ENCODE measurements at regions not wholly inside any gene's neighbourhood (a gene's known extent, or its start where the extent isn't known, plus 50 kb on each side); places are given as distances from the start of the nearest gene placed in this dataset.

DNA sequence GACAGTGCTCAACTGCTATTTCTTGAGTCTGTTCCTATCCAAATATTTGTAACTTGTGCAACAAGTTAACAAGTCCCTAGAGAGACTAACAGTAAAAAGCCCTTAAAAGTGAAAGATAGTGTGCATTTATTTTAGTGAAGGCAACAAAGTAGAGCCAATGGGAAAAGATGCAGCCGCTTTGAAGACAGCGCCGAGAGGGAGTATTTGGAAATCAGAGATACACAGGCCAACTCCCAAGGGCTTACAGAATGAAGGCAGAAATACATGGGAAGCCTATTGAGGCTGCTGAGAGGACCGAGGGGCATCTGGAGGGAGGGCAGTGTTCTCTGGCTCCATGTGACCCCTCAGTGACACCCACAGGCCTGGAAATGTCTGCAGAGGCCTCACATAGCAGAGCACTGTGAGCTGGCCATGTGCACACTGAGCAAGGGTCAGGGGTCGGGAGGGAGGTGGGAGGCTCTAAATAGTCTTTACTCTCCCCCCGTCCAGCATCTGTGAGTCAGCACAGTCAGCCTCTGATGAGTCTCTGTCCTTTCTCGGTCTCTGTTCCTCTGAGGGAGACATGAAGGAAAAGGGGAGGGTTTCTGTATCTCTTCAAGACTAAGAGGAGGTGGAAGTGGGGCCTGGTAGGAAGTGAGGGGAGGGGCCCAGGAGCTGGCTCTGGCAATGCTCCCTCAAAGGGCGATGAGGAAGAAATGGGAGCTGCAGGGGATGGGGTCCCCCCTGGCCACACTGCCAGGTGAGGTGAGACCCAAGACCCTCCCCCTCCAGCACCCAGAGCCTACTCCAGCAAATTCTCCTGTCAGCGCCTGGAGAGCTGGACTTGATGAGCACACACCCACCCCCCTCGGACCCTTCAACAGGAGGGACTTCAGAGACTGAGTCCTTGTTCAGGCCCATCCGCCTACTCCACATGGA lies 133.6 kb downstream of the SP3 start:
- Histone ChIP-seq H3K79me2 (ENCODE audit: control insufficient read depth, insufficient read depth, low read length, unreplicated experiment) (no peaks in the 10 kb centered on the region), H3K4me1 (ENCODE audit: control insufficient read depth, insufficient read depth, low read length, unreplicated experiment) (peaks cover 30% of the 10 kb centered on the region), H3K36me3 (ENCODE audit: insufficient read depth, low read length) (no peaks in the 10 kb centered on the region), H3K27me3 (ENCODE audit: insufficient read depth, low read length) (no peaks in the 10 kb centered on the region), H3K4me3 (ENCODE audit: low read depth, low read length) (peak overlapping the region; percentile 15; the same call in 1 of the 2 replicates), H3K27ac (ENCODE audit: low read depth, low read length) (peak overlapping the region; percentile 45), H2AFZ (ENCODE audit: low read length, unreplicated experiment) (peak overlapping the region; percentile 28)

DNA sequence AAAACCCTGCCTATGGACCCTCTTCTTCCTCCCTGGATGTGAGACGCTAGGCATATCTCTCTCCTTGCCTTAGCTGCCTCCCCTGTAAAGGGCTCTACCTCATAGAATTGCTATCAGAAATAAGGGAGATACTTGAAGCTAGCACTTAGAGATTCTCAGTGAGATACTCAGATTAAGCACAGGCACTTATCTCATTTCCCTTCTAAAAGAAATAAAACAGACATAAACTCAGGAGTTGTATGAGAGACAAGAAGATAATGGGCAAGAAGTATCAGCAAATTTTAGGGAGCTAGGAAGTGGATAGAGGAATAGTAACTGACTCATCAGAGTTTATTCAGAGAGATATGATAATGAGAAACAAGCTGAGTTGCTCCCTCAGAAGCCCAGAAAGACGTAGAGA lies 131.0 kb downstream of the SP3 start:
- no peaks in the 10 kb centered on the region for H3K27me3 ChIP-seq (ENCODE audit: insufficient read depth, low read length)
- H3K36me3 ChIP-seq (ENCODE audit: insufficient read depth, low read length), result no peaks in the 10 kb centered on the region
- no peak overlapping the region for H2AFZ ChIP-seq (ENCODE audit: low read length, unreplicated experiment)
- H3K4me3 ChIP-seq (ENCODE audit: low read depth, low read length), result no peak overlapping the region
- no peaks in the 10 kb centered on the region for H3K79me2 ChIP-seq (ENCODE audit: control insufficient read depth, insufficient read depth, low read length, unreplicated experiment)
- peaks cover 25% of the 10 kb centered on the region for H3K4me1 ChIP-seq (ENCODE audit: control insufficient read depth, insufficient read depth, low read length, unreplicated experiment)
- H3K27ac ChIP-seq (ENCODE audit: low read depth, low read length), result no peak overlapping the region

DNA sequence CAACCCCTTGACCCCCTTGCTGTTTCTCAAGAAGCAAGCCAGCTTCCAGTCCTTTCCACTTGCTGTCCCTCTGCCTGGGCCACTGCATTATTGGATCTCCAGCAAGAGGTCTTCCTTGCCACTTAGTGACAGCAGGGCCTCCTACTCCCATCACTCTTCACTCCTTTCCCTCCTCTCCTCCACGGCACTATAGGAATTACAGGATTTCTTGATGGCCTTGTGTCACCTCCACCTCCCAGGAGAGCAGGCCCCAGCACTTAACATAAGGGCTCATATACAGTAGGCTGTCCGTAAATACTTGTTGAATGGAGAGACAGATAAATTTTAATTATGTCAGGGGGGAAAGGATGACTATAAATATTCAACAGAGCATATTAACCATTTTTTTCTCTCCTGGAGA lies 129.4 kb downstream of the SP3 start:
- H3K79me2 ChIP-seq (ENCODE audit: control insufficient read depth, insufficient read depth, low read length, unreplicated experiment), result no peaks in the 10 kb centered on the region
- no peak overlapping the region for H3K4me3 ChIP-seq (ENCODE audit: low read depth, low read length)
- no peak overlapping the region for H3K27ac ChIP-seq (ENCODE audit: low read depth, low read length)
- H2AFZ ChIP-seq (ENCODE audit: low read length, unreplicated experiment), result no peak overlapping the region
- H3K36me3 ChIP-seq (ENCODE audit: insufficient read depth, low read length), result no peaks in the 10 kb centered on the region
- peaks cover 16% of the 10 kb centered on the region for H3K4me1 ChIP-seq (ENCODE audit: control insufficient read depth, insufficient read depth, low read length, unreplicated experiment)
- no peaks in the 10 kb centered on the region for H3K27me3 ChIP-seq (ENCODE audit: insufficient read depth, low read length)

DNA sequence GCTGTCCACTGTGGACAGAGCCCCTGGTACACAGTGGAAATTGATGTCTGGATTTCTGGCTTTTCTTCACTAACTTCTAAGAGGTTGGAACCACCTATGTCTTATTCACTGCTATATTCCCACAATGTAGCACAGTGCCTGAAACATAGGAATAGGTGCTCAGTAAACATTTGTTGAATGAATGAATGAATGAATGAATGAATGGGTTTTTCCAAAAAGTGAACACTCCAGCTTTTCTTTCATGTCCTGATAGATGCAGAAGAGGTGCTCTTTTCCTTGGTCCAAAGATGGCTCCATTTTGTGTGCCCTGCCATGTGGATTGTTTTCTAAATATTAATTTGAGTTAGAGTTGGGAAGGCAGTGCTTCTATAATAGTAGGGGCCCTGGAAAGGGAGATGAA lies 124.1 kb downstream of the SP3 start:
- Histone ChIP-seq H3K4me3 (ENCODE audit: low read depth, low read length) (no peak overlapping the region), H3K4me1 (ENCODE audit: control insufficient read depth, insufficient read depth, low read length, unreplicated experiment) (no peaks in the 10 kb centered on the region), H3K27ac (ENCODE audit: low read depth, low read length) (no peak overlapping the region), H2AFZ (ENCODE audit: low read length, unreplicated experiment) (no peak overlapping the region), H3K27me3 (ENCODE audit: insufficient read depth, low read length) (peaks cover 28% of the 10 kb centered on the region), H3K79me2 (ENCODE audit: control insufficient read depth, insufficient read depth, low read length, unreplicated experiment) (no peaks in the 10 kb centered on the region), H3K36me3 (ENCODE audit: insufficient read depth, low read length) (no peaks in the 10 kb centered on the region)

DNA sequence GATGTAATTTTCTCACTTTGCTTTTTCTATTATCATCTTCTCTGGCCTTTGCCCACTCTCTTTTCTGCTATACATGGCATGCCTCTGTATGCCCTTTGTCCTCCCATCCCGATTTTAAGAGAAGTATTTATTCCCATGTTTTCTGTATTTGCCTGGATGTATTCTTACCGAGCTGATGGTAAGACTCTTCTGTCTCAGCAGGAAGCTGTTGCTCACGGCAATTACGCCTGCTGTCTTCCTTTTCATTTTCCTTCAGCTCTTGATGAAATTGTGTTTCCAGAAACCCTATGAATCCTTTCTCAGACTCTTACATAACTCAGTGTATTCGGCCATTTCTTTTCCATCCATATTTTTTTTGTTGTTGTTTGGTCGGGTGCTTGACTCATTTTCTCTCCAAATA lies 121.6 kb downstream of the SP3 start:
- no peak overlapping the region for H3K4me3 ChIP-seq (ENCODE audit: low read depth, low read length)
- no peak overlapping the region for H3K27ac ChIP-seq (ENCODE audit: low read depth, low read length)
- H3K79me2 ChIP-seq (ENCODE audit: control insufficient read depth, insufficient read depth, low read length, unreplicated experiment), result no peaks in the 10 kb centered on the region
- H3K4me1 ChIP-seq (ENCODE audit: control insufficient read depth, insufficient read depth, low read length, unreplicated experiment), result no peaks in the 10 kb centered on the region
- no peaks in the 10 kb centered on the region for H3K36me3 ChIP-seq (ENCODE audit: insufficient read depth, low read length)
- no peak overlapping the region for H2AFZ ChIP-seq (ENCODE audit: low read length, unreplicated experiment)
- peaks cover 28% of the 10 kb centered on the region for H3K27me3 ChIP-seq (ENCODE audit: insufficient read depth, low read length)

DNA sequence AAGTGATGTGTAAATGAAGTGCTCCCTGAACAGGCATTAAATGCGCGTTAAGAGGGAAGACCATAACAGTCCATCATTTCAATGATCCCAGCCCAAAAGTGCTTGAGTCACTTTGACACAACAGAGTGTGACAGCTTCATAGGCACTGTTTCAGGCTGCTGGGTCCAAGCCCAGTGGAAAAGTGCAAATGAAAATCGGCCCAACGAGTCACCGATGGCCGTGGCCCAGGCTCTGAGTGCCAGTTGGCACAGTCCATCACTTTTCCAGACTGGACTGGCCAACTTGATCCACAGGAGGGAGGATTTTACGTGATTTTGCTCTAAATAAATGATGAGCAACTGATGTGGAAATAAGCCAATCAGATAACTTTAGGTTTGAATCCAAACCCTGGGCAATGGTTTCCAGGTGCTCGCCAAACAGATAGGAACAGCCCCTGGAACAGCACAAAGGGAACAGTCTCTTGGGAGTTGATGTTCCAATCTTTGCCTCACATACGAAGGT lies 114.0 kb downstream of the SP3 start:
- Histone ChIP-seq H2AFZ (ENCODE audit: low read length, unreplicated experiment) (no peak overlapping the region), H3K4me1 (ENCODE audit: control insufficient read depth, insufficient read depth, low read length, unreplicated experiment) (peaks cover 22% of the 10 kb centered on the region), H3K36me3 (ENCODE audit: insufficient read depth, low read length) (no peaks in the 10 kb centered on the region), H3K27ac (ENCODE audit: low read depth, low read length) (no peak overlapping the region), H3K4me3 (ENCODE audit: low read depth, low read length) (no peak overlapping the region), H3K79me2 (ENCODE audit: control insufficient read depth, insufficient read depth, low read length, unreplicated experiment) (no peaks in the 10 kb centered on the region), H3K27me3 (ENCODE audit: insufficient read depth, low read length) (no peaks in the 10 kb centered on the region)

DNA sequence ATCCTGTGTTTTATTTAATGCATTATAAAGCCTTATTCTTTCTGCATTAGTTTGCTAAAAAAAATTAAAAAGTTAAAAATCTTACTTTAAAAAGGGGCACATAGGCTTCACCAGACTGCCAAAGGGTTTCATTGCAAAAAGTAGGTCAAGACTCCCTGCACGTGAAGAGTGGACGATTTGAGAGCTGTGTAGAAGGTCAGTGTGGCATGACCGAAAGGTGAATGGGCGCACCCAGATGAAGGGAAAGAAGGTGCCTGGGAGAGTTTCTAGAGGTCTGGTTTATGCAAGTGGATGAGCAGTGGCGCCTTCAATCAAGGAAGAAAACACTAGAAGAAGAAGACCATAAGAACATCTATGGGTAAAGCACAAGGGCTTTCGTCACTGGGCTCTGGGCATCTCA lies 111.0 kb downstream of the SP3 start:
- Histone ChIP-seq H3K27ac (ENCODE audit: low read depth, low read length) (no peak overlapping the region), H3K36me3 (ENCODE audit: insufficient read depth, low read length) (no peaks in the 10 kb centered on the region), H2AFZ (ENCODE audit: low read length, unreplicated experiment) (no peak overlapping the region), H3K79me2 (ENCODE audit: control insufficient read depth, insufficient read depth, low read length, unreplicated experiment) (no peaks in the 10 kb centered on the region), H3K4me1 (ENCODE audit: control insufficient read depth, insufficient read depth, low read length, unreplicated experiment) (peaks cover 22% of the 10 kb centered on the region), H3K4me3 (ENCODE audit: low read depth, low read length) (no peak overlapping the region), H3K27me3 (ENCODE audit: insufficient read depth, low read length) (peaks cover 9% of the 10 kb centered on the region)

DNA sequence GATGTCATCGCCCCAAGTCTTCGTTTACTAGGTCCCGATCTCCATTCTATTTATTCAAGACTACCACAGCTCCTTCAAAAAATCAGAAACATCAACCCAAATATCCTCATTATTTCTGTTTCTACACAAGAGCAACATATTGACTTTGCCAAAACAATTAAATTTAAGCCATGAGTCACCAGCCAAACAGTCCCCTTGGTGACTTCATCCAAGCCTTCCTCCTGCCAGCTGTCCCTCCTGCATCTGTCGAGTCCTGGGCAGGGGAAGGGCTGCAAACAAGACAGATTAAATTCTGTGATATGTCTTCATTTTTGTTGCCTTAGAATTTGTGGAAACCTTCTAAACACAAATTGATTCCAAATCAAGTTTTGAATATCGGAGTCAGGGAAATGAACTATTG lies 110.3 kb downstream of the SP3 start:
- no peak overlapping the region for H2AFZ ChIP-seq (ENCODE audit: low read length, unreplicated experiment)
- 0 out of 2 replicates have a peak overlapping the region, but pooled peaks have one; percentile 2 for H3K4me3 ChIP-seq (ENCODE audit: low read depth, low read length)
- no peaks in the 10 kb centered on the region for H3K36me3 ChIP-seq (ENCODE audit: insufficient read depth, low read length)
- H3K4me1 ChIP-seq (ENCODE audit: control insufficient read depth, insufficient read depth, low read length, unreplicated experiment), result peaks cover 22% of the 10 kb centered on the region
- no peaks in the 10 kb centered on the region for H3K79me2 ChIP-seq (ENCODE audit: control insufficient read depth, insufficient read depth, low read length, unreplicated experiment)
- H3K27ac ChIP-seq (ENCODE audit: low read depth, low read length), result no peak overlapping the region
- peaks cover 14% of the 10 kb centered on the region for H3K27me3 ChIP-seq (ENCODE audit: insufficient read depth, low read length)

DNA sequence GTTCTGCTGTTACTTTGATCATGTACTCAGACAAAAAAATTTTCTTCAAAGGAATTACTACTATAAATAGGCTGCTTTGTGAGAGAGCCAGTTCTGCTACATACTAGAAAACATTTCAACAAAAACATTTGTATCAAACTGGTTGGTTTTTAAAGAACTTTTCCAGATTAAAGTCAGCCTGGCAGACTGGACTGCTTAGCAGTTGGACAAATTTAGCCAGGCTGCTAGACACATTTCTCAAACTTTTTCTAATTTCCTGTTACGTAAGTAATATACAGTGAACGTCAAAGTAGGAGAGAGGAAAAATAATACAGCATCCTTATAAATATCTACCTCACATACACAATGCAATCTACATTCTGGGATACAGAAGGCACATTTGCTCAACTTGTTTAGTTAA lies 109.5 kb downstream of the SP3 start:
- Histone ChIP-seq H2AFZ (ENCODE audit: low read length, unreplicated experiment) (no peak overlapping the region), H3K79me2 (ENCODE audit: control insufficient read depth, insufficient read depth, low read length, unreplicated experiment) (no peaks in the 10 kb centered on the region), H3K4me1 (ENCODE audit: control insufficient read depth, insufficient read depth, low read length, unreplicated experiment) (peaks cover 22% of the 10 kb centered on the region), H3K27ac (ENCODE audit: low read depth, low read length) (no peak overlapping the region), H3K36me3 (ENCODE audit: insufficient read depth, low read length) (no peaks in the 10 kb centered on the region), H3K4me3 (ENCODE audit: low read depth, low read length) (no peak overlapping the region), H3K27me3 (ENCODE audit: insufficient read depth, low read length) (peaks cover 22% of the 10 kb centered on the region)
